NOMO-1 treated with DMSO at 0.1 percent for 48 hours (cell line): ENCODE measurements at regions not wholly inside any gene's neighbourhood (a gene's known extent, or its start where the extent isn't known, plus 50 kb on each side); places are given as distances from the start of the nearest gene placed in this dataset.

Source experiments
- DNase-seq: peaks from one replicate; lab custom pipeline; 2025; ENCODE audit not compliant: unreplicated experiment; lab: John Stamatoyannopoulos, UW

DNA sequence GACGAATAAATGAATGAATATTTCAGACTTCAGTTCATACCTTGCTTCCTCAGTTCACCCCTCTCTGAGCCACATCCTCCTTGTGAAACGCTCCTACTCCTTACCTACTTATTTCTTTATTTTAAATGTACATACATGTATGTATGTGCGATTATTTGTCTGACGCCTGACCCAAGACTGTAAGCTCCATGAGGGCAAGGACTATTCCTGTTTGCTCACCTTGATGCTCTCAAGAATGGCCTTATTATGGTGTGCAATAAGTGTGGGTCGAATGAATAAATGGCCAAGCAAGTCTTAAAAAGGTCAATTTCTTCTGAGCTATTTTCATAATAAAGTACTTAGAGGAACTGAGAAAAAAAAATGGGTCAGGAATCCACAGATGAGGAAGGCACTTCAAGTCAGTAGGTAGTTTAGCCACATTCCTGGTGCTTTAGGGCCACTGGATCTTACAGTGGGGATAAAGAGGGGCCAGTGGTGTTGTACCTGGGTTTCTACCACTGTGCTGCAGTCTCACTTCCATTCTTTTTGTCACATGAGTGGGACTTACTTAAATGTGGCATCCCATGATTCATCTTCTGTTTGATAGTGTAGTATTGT, 74.7 kb downstream of the SDC1 start:
- DNase-seq, result no peak

DNA sequence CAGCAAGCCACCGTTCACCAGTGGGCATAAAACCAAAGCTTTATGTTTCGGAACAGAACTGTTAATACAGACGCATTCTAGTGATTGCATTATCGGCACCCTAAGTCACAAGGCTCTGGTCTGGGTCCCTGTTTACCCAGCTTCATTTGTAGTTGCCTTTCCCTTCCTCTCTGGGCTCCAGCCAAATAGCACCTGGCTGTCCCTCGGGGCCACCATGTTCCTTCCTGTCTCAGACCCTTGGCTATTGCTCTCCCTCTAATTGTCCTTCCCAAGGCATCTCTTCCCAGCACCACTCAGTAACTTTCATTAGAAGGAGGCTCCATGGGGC, 75.3 kb downstream of the SDC1 start:
- DNase-seq, result no peak

DNA sequence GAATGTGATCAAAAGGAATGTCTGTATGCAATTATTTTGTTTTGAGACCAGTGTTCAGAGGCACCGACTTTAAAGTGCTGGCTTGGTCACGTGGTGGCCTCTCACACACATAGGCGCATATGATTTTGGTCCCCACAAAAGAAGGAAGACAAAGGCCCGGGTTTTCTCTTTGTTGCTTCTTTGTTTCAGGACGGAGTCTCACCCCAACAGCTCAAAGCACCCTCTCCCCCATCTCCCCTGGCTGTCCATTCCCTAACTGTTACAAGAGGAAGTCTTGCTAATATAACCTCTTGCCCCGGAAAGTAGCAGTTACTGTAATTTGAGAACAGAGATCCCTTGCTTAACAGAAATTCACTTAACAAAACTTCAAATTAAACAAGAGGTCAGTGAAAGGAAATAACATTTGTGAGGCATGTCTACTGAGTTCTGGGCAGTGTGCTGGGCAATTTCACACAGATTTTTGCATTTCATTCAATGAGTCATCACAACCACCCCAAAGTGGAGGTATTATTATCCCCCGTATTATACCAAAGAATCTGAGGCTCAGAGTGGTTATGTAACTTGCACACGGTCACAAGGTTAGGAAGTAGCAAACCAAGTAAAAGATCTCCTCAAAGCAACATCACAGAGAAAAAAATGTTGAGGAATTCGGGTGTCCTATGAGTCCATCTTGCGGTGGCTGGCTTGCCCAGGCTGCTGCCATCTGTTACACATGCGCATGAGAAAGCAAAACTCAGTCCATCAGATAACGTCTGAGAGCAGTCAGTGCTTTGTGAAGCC, 75.8 kb downstream of the SDC1 start:
- DNase-seq, result no peak

DNA sequence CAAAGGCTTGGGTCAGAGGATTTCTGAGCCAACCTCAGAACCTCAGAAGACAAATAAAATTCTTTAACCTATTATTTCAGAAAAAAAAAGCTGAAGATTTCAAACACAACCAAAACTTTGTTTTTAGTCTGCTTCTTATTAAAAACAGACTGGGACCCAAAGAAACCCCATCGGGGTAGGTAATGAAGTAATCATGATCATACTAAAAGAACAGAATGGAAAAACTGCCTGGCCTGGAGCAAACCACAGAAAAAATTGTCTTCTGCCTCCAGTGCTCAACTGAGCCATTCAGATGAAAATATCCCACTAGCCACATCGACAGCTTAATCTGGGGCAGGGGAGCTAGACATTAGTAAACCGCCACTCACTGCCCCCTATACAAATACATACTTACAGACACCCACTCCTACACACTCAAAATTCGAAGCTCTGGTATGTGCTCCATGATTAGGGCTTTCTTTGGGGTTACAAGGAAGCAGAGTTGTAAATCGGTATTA, 76.5 kb downstream of the SDC1 start:
- DNase-seq, result no peak

DNA sequence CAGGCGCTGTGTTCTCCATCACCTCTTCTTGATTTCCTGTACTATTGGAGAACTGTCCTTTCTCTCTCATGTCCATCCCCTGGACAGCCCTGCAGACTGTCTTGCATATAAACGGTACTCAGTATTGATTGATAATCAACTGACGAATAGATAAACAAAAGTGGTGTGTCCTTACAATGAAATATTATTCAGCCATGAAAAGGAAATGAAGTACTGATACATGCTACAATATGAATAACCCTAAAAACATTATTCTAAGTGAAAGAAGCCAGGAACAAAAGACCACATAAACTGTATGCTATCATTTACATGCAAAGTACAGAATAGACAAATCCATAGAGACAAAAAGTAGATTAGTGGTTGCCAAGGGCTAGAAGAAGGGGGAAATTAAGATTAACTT, 77.6 kb downstream of the SDC1 start:
- DNase-seq, result no peak

DNA sequence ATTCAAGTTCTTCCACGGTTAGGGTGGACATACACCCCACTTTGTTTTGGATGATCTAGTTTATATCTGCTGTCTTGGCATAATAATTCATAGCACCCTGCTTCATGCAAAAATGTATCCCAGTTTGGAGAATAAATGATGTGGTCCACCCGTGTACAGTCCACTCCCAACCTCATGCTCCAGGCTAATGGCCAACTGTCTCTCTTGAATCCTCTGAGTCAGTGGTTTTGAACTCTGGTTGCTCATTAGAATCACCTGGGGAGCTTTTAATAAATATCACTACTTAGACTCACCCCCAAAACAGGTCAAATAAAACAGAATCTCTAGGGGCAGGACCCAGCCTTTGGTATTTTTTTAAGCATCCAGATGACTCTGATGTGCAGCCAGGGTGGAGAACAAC, 78.5 kb downstream of the SDC1 start:
- DNase-seq, result no peak

DNA sequence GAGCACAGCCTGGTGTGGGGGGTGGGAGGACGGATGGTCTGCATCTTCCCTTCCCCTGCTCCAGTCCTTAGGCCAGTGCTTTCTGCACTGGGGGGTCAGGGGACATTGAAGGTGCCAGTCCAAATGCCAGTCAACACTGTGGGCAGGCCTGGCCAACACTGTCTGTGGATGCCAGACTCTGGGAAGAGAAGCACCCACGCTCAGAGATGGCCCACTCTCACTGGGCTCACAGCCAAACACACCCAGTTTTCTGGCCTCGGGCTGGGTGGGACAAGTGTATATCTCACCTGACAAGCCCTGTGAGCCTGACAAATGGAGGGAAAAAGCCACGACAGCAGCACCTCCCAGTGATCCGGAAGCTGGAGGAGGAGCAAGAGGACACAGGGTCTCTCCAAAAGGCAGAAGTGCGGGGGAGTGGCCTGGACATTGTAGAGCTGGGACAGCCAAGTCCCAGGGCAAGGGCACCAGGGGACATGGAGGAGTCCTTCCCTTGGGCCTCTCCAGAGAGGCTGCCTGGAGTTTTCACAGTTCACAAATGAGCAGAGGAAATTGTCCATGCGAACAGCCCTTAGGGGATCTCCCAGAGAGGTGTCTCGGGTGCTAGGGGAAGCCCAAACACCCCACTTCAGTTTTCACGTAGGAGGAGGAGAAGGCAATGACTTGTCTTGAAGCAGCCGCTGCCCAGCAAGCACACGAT, 79.3 kb downstream of the SDC1 start:
- DNase-seq, result no peak

DNA sequence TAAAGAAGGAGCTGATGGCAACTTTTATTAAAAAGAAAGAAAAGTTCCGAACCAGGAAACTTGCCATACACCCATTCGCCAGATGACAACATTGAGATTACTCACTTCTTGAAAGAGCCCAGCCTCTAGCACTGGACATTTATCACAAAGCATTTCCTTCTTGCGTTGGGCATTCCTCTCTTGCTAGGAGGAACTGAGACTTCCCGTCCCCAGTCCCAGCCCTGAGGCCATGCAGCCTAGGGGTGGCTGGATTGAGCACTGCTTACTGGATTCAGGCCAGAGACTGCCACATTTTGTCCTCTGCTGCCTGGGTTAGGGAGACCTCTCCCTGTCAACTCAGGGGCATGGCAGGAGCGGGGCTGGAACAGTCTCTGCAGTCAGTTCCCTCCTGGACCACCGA, 80.1 kb downstream of the SDC1 start:
- no peak for DNase-seq

DNA sequence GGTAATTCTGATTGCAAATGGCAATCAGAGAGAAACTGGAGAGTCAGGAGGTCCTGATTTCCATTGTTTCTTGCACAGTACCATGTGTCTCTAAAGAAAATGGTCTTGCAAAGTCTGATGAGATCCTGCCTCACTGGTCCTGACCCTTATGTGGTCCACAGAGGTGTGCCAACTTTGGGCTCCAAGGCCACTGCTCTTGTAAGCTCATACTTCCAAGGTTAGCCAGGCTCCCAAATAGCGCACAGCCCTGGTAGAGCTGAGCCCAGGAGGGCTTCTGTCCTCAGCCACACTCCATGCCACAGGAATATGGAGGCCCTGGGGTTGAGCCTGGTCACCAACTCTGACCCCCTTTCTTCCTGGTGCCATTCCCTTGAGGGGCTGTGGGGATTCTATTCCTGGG, 80.7 kb downstream of the SDC1 start:
- DNase-seq, result no peak

DNA sequence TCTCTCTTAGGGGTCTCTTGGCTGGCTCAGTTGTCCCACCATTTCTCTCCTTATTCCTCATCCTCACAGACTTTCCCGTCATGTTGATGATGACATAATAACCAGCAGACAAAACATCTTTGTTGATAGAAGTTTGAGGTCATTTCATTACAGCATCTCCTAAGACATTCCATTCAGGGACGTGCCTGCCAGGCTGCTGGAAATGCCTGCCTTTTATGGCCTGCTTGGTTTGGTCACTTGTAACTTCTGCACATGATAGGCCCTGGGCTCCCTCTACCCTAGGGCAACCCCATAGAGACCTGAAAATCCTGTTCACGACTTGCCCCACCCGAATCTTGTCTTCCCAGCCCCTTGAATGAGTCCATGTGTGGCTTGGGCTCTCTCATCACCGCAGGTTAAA, 81.7 kb downstream of the SDC1 start:
- no peak for DNase-seq

DNA sequence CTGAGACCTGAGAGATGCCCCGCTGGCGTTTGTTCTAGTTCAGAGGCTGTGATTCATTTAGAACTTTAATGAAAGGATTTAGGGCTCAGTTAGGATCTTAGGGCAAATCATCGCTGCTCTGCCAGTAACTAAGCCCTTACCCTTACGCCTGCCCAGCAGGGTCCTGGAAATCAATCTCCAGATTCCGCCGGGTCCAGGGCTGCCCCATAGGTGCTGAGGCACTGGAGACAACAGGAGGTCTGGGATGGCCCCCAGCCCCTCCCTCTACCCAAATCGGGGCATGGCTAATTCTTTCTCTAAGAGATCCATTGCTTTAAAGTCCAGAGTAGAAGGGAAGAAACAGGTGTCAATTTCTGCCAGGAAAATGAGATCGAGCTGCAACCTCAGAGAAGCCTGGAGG, 83.1 kb downstream of the SDC1 start:
- no peak for DNase-seq

DNA sequence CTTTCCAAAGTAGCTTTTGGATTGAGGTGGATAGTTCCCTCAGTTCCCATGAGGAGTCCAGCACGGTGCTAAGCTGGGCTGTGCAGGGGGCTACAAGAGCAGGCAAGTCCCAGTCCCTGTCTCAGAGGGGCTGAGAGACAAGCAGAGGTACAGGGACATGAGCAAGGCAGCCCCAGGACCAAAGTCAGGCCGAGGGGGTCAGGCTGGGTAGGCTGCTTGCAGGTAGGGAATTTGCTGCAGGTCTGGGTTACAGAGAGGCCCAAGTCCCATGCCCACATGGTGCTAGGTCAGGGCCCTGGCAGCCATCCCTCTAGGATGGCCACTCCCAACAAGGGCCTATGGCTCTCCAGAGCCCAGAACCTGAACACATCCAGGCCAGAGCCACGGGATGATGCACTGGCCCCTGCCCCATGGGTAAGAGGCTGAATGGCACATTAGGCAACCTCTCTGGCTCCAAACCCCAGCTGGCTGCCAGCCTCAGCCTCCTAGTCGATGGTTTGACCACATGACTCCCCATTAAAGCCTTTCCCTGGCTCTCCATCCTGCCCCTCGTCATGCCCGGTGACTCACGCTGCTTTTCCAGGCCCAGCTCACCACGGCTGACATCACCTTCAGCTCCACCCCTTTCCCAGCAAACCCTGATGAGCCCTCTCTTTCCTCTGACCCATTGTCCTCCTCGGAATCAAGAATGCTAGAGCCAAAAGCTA, 83.7 kb downstream of the SDC1 start:
- DNase-seq, result no peak

DNA sequence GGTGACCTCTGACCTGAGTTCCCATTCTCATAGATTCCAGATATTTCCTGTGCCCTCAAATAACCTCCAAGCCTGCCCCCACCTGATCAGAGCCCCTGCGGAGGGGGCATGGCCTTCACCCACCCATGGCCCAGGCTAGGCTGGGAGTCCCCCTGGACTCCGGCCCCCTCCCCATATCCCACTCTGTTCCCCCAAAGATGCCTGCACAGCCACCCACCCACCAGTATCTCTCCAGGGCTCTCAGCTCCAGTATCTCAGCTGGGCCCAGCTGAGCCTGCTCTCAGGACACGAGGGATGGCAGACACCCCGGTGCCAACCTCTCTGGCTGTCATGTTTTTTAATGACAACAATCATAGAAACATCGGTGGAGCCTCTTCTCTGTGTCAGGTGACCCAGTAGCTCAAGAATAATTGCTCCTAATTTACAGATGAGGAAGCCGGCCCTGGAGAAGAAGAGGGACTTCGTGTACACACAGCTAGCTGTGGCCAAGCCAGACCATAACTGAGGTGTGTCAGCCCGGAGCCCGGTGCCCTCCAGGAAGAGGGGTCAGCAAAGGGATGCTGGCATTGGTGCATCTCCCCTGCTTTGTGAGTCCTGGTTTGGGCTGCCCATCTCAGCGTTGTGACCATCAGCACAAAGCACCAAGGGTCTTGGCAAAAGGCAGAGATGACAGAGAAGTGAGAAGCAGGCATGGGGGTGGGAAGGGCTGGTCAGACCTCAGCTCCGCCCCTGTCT, 84.4 kb downstream of the SDC1 start:
- DNase-seq, result no peak

DNA sequence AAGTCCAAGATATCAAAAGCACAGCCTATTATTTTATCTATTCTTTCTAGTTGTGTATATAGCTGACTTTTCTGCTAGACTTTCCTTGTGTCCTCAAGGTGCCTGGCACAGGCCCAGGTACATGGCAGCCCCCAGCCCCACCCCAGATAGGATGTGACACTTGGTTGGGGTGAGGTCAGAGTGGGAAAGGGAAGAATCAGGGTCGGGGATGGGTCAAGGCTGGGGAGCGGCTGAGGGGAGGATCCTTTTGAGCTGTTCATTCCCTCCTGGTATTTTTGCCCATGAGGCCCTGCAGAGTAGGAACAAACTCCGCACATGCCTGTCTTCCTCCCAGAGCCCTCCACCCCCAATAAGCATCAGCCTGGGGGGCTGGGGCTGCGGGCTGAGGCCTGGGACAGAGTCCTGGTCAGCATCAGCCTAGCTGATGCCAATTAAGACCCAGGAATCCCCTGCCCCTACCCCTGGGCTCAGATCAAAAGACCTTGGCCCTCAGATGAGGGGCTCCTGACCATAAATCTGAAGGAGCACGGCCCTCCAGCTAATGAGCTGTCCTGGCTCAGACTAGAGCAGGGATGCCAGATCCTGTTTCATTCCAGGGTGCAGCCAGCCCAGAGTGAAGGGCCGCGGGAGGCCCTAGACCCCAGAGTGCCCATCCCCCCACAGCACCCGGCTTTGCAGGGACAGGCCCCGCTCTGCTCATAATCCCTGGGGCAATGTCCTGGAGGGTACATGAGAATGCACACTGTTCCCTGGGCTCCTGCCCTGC, 85.3 kb downstream of the SDC1 start:
- DNase-seq, result no peak

DNA sequence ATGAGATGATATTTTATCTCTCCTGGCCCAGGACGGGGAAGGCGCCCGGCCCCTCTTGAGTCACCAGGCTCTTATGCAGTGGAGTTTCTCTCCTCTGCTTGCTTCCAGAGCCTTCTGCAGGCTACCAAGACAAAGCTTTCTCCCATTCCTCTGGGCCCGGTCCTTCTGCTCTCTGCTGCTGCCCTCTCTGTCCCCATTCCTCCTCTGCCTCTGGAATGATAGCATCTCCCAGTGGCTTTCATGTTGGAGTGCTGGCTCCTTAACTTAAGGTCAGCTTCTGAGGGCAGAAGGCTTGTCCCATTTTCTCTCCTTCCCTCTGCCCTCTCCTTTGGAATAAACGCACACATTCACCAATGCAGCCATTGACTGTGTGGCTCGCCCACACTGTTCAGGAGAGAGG, 86.2 kb downstream of the SDC1 start:
- DNase-seq, result no peak

DNA sequence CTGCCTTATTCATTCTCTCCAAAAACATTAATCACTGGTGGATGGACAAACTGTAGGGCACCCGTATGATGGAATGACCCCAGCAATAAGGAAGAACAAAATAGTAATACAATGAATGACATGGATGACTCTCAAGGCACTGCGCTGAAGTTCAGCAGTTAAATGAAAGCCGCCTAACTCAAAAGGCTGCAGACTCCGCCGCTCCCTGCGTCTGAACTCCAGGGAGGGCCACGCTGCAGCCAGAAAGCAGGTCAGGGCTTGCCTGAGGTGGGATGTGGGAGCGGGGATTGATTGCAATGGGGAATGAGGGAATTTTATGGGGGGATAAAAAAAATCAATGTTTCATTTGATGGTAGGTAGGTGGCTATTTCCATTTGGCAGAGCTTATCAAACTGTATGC, 86.5 kb upstream of the LAPTM4A start:
- no peak for DNase-seq

DNA sequence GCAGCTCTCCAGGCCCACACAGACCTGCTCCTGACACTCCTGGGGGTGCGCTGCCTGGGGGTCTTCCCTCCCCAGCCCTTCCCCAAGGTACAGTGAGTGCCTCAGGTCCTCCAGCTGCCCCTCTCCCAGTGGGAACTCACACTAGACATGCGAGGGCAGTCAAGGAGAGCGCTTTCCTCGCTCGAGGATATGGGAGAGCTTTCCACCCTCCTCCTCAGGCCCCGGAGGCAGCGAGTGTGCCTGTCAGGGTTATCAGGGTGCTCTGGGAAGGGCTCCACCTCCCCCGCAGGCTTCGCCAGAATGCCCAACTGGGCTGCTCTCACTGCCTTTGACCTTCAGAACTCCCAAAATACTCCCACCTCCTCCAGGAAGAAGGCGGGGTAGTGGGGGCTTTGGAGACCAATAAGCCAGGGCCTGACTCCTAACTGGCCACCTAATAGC, 85.7 kb upstream of the LAPTM4A start:
- no peak for DNase-seq

DNA sequence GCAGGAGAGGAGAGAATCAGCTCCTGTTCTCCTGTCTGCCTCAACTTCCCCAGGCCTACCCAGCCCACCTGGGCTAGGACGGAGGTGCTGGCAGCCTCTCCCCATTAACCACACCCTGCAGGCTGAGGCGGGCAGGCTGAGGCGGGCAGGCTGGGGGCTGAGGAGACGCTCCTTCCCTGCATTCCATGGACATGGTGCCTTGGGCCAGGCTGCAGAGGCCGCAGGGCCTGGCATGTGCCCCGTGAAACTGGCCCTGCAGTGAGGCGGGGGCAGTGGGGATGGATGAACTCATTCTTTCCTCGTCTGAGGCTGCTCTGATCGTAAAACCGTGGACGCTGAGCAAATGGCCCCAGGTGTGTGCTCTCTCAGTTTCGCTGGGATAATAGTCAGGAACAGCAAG, 84.7 kb upstream of the LAPTM4A start:
- no peak for DNase-seq

DNA sequence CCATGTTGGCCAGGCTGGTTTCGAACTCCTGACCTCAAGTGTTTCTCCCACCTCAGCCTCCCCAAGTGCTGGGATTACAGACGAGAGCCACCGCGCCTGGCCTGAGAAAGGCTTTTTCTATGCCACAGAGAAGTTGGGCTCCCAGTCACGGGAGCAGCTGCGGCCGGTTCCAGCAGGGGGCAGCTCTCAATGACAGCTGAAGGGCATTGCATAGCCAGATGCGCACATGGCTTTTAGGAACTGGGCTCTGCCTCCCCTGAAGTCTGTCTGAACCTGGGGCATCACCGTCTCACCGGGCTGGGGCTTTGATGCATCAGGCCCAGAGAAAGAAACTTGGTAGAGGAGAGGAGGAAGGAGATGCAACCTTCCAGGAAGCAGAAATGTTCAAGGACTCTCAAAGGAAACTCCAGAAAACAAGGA, 84.2 kb upstream of the LAPTM4A start:
- DNase-seq, result peak; percentile 52

DNA sequence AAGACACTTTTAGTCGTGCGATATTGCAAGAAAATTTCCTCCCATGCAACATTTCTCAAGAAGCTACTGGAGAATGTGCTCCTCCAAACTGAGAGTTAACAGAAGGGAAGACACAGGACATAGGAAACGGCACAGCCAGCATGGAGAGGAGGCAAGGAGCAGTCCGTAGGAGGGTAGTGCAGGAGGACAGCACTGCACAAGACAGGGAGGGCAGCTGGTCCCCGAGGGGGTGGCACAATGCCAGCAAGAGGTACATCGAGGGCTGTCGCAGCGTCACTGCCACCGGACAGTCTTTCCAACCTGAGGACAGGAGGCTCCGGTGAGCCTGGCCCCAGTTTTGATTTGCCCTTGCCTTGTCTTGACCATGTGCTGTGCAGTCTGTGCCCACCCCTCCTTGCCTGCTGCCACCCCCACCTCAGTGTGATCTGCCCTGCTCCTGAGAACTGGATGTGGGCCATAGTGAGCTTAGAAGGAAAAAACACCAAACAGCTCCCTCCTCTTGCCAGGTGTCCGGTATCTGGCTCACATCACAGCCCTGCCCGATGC, 81.6 kb upstream of the LAPTM4A start:
- DNase-seq, result no peak
